GM19193 (cell line): ENCODE measurements at regions not wholly inside any gene's neighbourhood (a gene's known extent, or its start where the extent isn't known, plus 50 kb on each side); places are given as distances from the start of the nearest gene placed in this dataset.

ENCODE experiments used
- POLR2A ChIP-seq: IDR thresholded peaks from 4 replicates; pipeline ENCODE4 v1.6.1; 2011; ENCODE audit not compliant: insufficient read depth, insufficient read length; ENCODE audit errors: extremely low read depth

DNA sequence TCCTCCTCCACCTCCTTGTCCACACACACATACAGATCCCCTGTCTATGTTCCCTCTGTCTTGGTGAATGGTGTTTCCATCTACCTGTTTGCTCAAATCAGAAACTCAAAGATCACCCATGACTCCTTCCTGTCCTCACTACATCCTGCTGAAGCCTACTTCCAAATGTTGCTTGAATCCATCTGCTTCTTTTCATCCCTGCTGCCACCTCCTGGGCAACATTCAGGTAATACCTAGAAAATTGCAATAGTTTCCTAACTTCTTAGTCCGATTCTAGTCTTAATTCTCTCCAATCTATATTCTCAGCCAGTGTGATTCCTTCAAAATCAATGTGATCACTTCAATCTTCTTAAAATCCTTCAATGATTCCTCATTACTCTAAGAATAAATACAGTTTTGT, 155.5 kb upstream of the STARD13 start:
- no peak for TF ChIP-seq POLR2A

DNA sequence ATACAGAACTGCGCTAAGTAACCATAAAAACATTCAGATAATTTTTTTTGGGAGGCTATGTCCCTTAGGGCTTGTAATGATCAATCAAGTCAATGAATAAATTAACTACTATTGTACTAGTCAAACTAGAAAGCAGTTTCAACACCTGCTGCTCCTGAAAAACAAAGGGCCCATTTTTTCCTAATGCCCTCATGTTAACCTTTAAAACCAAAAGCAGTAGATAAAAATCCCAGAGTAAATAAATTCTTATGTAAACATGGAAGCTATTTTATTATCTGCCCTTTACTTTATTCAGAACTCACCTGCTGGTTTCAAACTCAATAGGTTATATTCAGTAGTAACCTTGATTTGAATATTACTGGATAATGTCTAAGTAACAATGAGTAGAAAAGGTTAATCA, 159.5 kb upstream of the STARD13 start:
- TF ChIP-seq POLR2A, result no peak

DNA sequence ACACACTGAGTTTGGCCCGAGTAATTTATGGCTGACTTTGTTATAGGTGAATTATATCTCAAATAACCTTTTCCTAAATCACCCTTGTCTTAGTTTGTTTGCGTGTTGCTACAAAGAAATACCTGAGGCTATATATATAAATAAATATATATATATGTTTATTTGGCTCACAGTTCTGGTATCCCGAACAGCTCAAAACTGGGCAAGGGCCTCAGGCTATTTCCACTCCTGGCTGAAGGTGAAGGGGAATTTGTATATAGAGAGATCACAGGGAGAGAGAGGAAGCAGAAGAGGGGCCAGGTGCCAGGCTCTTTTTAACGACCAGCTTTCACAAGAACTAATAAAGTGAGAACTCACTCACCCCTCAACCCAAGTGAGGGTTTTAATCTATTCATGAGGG, 159.9 kb upstream of the STARD13 start:
- no peak for TF ChIP-seq POLR2A

DNA sequence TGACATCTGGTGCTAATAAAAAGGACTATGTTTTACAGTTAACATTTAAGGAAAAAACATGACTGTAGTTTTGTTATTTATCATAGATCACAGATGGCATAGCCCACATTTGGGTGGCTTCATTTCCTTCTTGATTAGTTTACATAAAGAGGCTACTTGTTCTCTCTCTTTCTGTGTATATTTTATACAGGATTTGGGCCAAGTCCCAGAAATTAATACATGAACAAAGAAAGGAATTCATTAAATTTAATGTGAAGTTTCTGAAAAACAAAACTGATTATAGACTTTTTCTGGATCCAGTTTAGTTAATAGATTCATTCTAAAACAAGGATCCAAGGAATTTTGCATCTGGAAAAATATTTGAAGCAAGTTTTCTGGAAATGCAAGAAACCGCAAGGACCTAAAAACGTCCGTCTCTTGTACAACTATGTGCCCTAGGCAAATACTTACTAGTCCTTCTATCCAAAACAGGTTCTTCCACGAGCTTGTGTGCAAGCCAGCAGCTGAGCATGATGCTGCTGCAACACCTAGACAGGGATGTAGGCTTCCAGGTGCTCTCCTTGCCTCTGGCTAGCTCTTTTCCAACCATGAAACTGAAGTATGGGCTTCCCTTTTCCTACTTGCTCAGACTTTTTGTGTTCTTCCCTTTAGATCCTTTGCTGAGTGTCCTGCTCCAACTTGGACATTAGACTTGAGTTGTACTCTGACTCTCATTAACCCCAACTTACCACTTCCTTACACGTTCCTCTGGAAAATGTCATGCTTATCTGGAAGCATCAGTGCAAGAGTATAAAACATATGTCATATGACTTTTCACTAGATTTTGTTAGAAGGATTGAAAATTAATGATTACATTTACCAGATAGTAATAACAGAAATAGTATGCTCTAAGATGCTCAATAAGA, 161.5 kb upstream of the STARD13 start:
- TF ChIP-seq POLR2A, result no peak

DNA sequence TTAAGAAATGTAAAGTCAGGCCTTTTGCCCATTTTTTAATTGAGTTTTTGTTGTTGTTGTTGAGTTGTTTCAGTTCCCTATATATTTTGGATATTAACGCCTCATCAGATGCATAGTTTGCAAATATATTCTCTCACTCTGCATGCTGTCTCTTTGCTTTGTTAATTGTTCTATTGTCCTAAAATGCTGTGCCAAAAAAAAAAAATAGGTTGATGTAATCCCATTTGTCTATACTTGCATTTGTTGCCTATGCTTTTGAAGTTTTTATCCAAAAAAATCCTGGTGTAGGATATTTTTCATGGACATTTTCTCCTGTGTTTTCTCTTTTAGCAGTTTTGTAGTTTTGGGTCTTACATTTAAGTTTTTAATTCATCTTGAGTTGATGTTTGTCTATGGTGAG, 163.3 kb upstream of the STARD13 start:
- no peak for TF ChIP-seq POLR2A

DNA sequence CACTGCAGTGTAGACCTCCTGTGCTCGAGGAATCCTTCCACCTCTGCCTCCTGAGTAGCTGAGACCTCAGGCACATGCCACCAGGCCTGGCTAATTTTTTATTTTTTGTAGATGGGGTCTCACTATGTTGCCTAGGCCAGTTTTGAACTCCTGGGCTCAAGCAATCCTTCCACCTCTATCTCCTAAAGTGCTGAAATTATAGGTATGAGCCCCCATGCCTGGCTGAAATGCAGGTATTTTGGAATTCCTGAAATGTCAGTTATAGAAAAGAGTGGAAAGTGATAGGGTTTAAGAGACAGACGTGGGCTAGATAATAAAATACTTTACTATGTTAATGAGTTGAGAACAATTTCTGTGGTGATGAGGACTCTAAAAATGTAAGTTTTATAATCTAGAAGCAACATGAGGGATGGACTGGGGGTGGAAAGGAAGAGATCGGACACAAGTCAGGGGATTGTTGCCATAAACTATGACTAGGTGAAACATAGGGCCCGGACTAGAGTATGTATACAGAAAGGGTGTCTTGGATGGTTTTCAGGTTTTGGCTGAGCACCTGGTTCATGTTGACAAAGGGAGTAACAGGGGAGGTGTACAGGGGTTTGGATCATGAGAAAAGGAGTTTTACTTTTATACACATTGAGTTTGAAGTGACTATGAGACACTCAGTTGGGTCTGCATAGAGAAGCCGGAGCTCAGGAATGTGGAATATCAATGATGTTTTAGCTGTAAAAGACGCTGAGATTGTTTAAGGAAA, 165.6 kb upstream of the STARD13 start:
- TF ChIP-seq POLR2A, result no peak

DNA sequence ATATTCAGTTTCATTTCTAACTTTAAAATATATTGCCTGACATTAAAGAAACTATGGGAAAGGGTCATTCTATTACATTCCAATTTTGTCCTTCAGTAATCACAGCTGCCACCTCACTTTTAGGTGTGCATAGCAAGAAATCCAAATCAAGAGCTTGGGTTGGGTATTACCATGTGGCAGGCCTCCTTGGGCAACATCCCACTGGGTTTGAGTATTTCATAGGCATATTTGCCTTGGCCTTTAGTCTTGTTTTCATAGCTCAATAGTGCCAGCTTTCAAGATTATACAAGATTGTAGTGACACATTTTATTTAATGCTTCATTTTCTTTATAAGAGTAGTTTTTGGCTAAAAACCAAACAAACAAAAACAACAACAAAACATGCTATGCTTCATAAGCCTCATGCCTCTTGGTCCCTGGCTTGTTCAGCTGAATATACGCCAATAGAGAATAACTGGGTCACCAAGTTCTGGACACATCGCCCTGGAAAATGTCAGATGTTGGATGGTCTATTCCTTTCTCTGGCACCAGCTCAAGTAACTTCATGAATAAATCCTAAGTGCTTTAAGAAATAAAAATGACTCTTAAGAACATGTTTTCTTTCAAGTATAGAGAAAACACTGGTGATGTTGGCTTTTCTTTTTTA, 167.4 kb upstream of the STARD13 start:
- no peak for TF ChIP-seq POLR2A

DNA sequence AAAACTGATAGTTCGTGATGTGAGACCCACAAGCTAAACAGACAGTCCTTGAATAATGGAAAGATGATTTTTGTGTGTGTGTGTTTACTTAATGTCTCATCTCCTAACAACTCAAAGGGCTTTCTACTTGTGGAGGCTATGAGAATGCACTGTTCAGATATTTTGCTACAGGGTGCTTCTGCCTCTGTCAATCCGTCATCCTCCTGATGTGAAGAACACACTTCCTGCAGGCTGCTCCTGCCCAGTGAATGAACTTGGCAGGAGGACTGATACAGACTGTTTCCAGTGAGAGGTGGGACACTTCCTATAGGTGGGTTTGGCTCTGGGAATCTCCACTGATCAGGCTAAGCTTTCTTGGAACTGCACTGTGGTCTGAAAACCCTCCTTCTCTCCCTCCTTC, 168.4 kb upstream of the STARD13 start:
- no peak for TF ChIP-seq POLR2A

DNA sequence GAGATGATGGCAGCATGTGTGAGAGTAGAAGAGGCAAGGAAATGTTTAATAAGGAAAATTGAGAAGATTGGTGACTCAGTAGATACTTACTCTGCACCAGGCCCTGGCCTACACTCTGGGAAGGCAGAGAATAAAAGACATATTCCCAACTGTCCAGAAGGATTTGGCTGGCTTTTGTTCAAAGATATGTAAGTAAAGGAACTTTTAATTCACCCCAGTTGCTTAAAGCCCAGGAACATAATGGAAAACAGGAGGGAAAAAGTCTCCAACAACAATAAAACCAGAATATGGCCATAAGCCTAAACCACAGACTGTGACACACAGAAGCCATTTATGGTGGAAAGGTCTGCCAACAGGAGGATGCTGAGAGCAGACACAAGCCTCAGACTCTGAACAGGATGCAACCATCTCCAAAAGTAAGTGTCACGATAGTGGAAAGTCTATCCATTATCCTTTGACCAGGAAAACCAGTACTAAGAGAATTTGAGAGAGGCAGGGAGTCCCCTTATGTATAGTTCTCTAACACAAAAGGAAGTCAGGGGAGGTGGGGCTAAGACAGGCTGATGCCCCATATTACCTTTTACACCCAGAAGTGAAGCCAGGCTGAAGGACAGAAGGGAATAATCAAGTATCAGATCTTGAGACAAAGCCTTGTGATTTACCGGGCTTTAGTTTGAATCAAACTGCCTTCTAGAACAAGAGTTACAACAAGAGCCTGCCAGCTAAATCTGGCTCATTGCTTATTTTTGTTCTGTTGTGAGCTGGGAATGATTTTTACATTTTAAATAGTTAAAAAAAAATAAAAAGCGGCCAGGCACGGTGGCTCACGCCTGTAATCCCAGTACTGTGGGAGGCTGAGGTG, 169.5 kb upstream of the STARD13 start:
- TF ChIP-seq POLR2A, result no peak

DNA sequence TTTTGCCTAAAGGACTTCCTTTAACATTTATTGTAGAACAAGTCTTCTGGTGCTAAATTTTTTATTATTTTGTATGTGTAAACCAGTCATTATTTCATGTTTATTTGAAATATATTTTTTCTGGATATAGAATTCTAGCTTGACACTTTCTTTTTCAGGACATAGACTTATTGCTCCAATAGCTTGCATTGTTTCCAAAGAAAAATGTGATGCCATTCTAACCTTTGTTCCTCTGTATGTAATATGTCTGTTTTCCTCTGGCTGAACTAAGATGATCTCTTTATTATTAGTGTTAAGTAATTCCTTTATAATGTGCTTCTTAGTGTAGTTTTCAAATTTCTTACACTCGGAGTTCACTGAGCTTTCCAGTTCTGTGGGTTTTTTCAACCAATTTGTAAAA, 174.1 kb upstream of the STARD13 start:
- TF ChIP-seq POLR2A, result no peak

DNA sequence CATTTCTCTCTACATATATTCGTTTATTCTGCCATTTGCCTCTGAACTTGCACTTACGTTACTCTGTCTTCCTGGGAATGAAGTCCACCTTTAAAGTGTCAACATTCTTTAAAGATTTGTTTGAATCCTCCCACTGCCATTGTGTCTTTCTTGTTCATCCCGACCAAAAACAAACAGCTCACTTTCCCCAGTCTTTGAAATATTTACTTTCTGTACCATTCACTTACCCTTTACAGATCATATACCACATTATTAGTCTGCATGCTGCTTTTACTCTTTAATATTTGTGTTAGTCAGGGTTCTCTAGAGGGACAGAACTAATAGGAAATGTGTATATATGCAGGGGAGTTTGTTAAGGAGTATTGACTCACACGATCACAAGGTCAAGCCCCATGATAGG, 176.6 kb upstream of the STARD13 start:
- no peak for TF ChIP-seq POLR2A

DNA sequence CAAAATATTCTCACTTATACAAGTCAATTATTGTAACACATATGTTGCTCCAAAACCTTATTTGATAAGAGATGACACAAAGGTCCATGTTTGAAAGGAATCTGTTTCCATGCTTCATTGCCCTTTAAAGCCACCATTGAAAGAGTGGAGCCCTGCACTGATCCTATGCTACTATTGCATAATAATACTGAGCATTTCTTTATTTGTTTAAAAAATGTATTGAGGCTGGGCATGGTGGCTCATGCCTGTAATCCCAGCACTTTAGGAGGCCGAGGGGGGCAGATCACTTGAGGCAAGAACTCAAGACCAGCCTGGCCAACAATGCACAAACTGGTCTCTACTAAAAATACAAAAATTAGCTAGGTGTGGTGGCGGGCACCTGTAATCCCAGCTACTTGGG, 178.8 kb upstream of the STARD13 start:
- TF ChIP-seq POLR2A, result no peak

DNA sequence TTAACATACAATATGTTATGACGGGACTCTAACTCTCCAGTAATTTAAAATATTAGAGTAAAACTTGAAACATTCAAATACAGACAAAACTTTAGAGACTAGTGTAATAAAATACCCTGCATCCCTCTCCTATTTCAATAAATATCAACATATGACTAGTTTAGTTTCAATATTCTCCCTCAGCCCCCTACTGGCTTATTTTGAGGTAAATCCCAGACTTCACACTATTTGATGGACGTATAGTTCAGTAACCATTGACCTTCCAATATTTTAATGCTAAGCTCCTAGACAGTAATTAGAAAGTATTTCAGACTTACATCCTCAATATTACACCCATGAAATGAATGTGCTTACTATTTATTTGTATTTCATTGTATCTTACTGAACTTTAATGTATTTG, 180.7 kb upstream of the STARD13 start:
- no peak for TF ChIP-seq POLR2A

DNA sequence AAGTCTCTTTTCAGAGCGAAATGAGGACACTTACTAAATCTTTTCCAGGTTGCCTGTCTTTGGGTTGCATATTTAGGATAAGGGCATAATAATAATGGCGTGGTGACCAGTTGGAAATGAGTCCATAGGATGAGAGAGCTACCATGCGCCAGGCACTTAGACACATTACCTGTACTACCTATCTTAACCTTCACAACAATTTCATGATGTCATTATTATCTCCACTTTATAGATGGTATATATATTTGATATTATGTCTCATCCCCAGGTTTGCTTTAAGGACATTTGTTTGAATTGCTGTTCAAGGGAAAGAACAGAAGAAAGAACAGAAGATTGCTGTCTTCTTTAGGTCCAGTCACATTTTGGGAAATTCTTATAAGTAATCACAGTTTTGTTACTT, 182.0 kb upstream of the STARD13 start:
- TF ChIP-seq POLR2A, result no peak

DNA sequence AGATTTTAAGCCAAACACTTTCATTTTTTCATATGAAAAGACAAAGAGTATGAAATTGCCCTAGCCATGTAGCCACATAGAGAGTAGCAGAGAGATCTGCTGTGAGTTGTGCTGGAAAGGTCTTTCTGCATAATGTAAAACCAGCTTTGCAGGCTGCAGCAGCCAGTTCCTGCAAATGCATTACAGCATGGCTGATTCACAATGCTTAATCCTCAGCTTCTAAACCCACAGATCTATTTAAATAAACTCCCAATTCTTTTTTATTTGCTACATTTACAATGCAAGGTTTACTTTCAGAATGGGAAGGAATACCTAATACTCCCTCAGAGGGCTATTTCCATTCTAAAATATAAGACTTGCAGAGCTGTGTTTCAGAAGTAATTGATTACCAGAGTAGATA, 185.6 kb upstream of the STARD13 start:
- no peak for TF ChIP-seq POLR2A

DNA sequence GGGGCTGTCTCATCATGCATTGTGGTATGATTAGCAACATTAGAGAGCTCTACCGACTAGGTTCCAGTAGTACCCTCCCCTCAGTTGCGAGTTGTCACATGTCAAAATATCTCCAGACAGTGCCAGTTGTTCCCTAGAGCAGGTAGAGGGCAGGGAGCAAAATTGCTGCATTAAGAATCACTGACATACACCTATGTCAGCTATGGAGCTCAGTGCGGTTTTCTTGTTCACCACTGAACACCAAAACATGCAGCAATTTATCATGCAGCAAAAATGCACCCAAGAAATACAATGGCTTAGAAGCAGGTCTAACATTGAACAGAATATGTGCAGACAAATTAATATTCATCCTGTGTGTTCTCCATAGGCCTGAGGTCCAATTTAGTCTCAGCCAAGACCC, 186.9 kb upstream of the STARD13 start:
- TF ChIP-seq POLR2A, result no peak

DNA sequence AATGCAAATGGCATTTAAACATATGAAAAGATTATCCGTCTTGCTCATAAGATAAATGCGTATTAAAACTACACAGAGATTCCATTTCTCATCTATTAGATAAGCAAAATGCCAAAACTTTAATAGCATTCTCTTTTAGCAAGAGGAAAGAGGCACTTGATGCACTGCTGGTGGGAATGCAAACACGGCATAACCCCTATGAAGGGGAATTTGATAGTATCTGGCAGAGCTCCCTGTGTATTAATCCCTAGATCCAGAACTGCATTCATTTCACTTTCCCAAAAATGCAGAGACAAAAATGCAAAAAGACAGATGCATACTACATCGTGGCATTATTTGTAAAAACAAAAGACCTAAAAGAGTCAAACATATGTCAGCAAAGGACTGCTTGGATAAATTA, 193.6 kb upstream of the STARD13 start:
- TF ChIP-seq POLR2A, result no peak
